ENCODE measurements at regions not wholly inside any gene's neighbourhood (a gene's known extent, or its start where the extent isn't known, plus 50 kb on each side); places are given as distances from the start of the nearest gene placed in this dataset.

GRCh38 chr3:170680593-170680992, 94.7 kb upstream of the SLC7A14 start:
- TF ChIP-seq CTCF (IDR thresholded peaks at IDR 0.05) (no peak), POLR2A (IDR thresholded peaks at IDR 0.05; ENCODE audit: low read depth) (no peak), EP300 (IDR thresholded peaks at IDR 0.05) (no peak)

All from esophagus muscularis mucosa (tissue), 4 donors.